ENCODE measurements at regions not wholly inside any gene's neighbourhood (a gene's known extent, or its start where the extent isn't known, plus 50 kb on each side); places are given as distances from the start of the nearest gene placed in this dataset.

GRCh38 chr17:45709728-45710288 is 74.3 kb upstream of the CRHR1 start:
- in situ Hi-C loops (cut with HindIII; ENCODE audit: extremely low pct_ligation_motif_present, low pct_unique_long_range_greater_than_20kb): no loop called here
- no peak for ATAC-seq
- no peak overlapping the region for H3K27ac ChIP-seq (ENCODE audit: extremely low read length, insufficient read depth, low read length)
- 23% methylated on average over 6 of the region's 6 CpGs for WGBS (ENCODE audit: low lambda C conversion rate)
- POLR2A ChIA-PET: no interaction called here
- intact Hi-C loops (cut with micrococcal nuclease; ENCODE audit: unreplicated experiment): no loop called here
- no peaks in the 10 kb centered on the region for H3K79me2 ChIP-seq (ENCODE audit: insufficient read depth, low read length)
- no peaks in the 10 kb centered on the region for H3K4me1 ChIP-seq (ENCODE audit: insufficient read depth, low read length)
- peaks cover 10 to 66% of the 10 kb centered on the region in 2 experiments; a peak in 4 of 5 replicates for H3K27me3 ChIP-seq (ENCODE audit: control insufficient read depth in 1 of 2, insufficient read depth in 2 of 2, low read length in 2 of 2)
- H3K9me3 ChIP-seq (ENCODE audit: low read length): no peaks in the 10 kb centered on the region
- no peak for FAIRE-seq
- no peak overlapping the region for H2AFZ ChIP-seq (ENCODE audit: low read length)
- H3K4me3 ChIP-seq (replicated peaks in 1 of 3; ENCODE audit: insufficient read depth in 1 of 3, low read depth in 2 of 3, low read length in 3 of 3): no peak overlapping the region
- CTCF ChIA-PET (ENCODE audit: low intra/inter-chr PET ratio, low total read pairs): no interaction called here
- BruUV-seq (replicated peaks): no TSS peak
- no peaks in the 10 kb centered on the region for H3K36me3 ChIP-seq (replicated peaks in 1 of 2; ENCODE audit: control insufficient read depth in 1 of 2, insufficient read depth in 2 of 2, low read length in 2 of 2)
- no peak overlapping the region for H3K9ac ChIP-seq (ENCODE audit: insufficient read depth, low read depth, low read length)
- no peak for DNase-seq (ENCODE audit: low spot score)
- no peak overlapping the region for H3K4me2 ChIP-seq (ENCODE audit: low read depth, low read length)
- H4K20me1 ChIP-seq (ENCODE audit: insufficient read depth, low read length): no peaks in the 10 kb centered on the region
- TF ChIP-seq FOXM1 (CRISPR knock-in tag; IDR thresholded peaks at IDR 0.05) (no peak), FOXP1 (IDR thresholded peaks at IDR 0.05) (no peak), FOXP1 (CRISPR knock-in tag; IDR thresholded peaks at IDR 0.05) (no peak), NBN (conservative IDR thresholded peaks at IDR 0.05) (no peak), ZNF749 (CRISPR knock-in tag; IDR thresholded peaks at IDR 0.05; ENCODE audit: borderline replicate concordance) (no peak), POLR2AphosphoS2 (IDR thresholded peaks at IDR 0.05; ENCODE audit: low read depth, low read length) (no peak), KLF12 (CRISPR knock-in tag; IDR thresholded peaks at IDR 0.05; ENCODE audit: borderline replicate concordance) (no peak), MIER3 (CRISPR knock-in tag; IDR thresholded peaks at IDR 0.05; ENCODE audit: borderline replicate concordance) (no peak), SETDB1 (CRISPR knock-in tag; IDR thresholded peaks at IDR 0.05; ENCODE audit: borderline replicate concordance) (no peak)

GRCh38 chr17:45715787-45716186 is 68.3 kb upstream of the CRHR1 start:
- peaks cover 3 to 50% of the 10 kb centered on the region in 2 experiments for H3K27me3 ChIP-seq (ENCODE audit: control insufficient read depth in 1 of 2, insufficient read depth in 2 of 2, low read length in 2 of 2)
- no peak overlapping the region for H3K4me2 ChIP-seq (ENCODE audit: low read depth, low read length)
- in situ Hi-C loops (cut with HindIII; ENCODE audit: extremely low pct_ligation_motif_present, low pct_unique_long_range_greater_than_20kb): no loop called here
- no peak overlapping the region for H3K4me3 ChIP-seq (replicated peaks in 1 of 3; ENCODE audit: insufficient read depth in 1 of 3, low read depth in 2 of 3, low read length in 3 of 3)
- H3K36me3 ChIP-seq (replicated peaks in 1 of 2; ENCODE audit: control insufficient read depth in 1 of 2, insufficient read depth in 2 of 2, low read length in 2 of 2): no peaks in the 10 kb centered on the region
- ATAC-seq: no peak
- no peak for FAIRE-seq
- ChIA-PET CTCF (ENCODE audit: low intra/inter-chr PET ratio, low total read pairs) (no interaction called here), POLR2A (no interaction called here)
- WGBS (ENCODE audit: low lambda C conversion rate): 28% methylated on average over 3 of the region's 3 CpGs
- no peaks in the 10 kb centered on the region for H3K79me2 ChIP-seq (ENCODE audit: insufficient read depth, low read length)
- H3K4me1 ChIP-seq (ENCODE audit: insufficient read depth, low read length): no peaks in the 10 kb centered on the region
- H3K27ac ChIP-seq (ENCODE audit: extremely low read length, insufficient read depth, low read length): no peak overlapping the region
- no peaks in the 10 kb centered on the region for H3K9me3 ChIP-seq (ENCODE audit: low read length)
- intact Hi-C loops (cut with micrococcal nuclease; ENCODE audit: unreplicated experiment): no loop called here
- no peak for DNase-seq (ENCODE audit: low spot score)
- no peak overlapping the region for H3K9ac ChIP-seq (ENCODE audit: insufficient read depth, low read depth, low read length)
- no peak overlapping the region for H2AFZ ChIP-seq (ENCODE audit: low read length)
- BruUV-seq (replicated peaks): no TSS peak
- H4K20me1 ChIP-seq (ENCODE audit: insufficient read depth, low read length): no peaks in the 10 kb centered on the region
- TF ChIP-seq PRMT3 (CRISPR knock-in tag; IDR thresholded peaks at IDR 0.05; ENCODE audit: borderline replicate concordance, low read depth): no peak
- TF ChIP-seq DRAP1 (CRISPR knock-in tag; IDR thresholded peaks at IDR 0.05): no peak
- no peak for TF ChIP-seq ZNF34 (CRISPR knock-in tag; IDR thresholded peaks at IDR 0.05; ENCODE audit: borderline replicate concordance)
- TF ChIP-seq RNF219 (CRISPR knock-in tag; IDR thresholded peaks at IDR 0.05): no peak
- TF ChIP-seq ESRRA (CRISPR knock-in tag; IDR thresholded peaks at IDR 0.05; ENCODE audit: low read depth): no peak
- TF ChIP-seq ELF3 (CRISPR knock-in tag; IDR thresholded peaks at IDR 0.05): no peak
- no peak for TF ChIP-seq ZNF121 (CRISPR knock-in tag; IDR thresholded peaks at IDR 0.05)
- no peak for TF ChIP-seq ZNF557 (CRISPR knock-in tag; IDR thresholded peaks at IDR 0.05)
- TF ChIP-seq GRHL1 (CRISPR knock-in tag; conservative IDR thresholded peaks at IDR 0.05): no peak
